Left lung (tissue), 4 donors: ENCODE measurements at regions not wholly inside any gene's neighbourhood (a gene's known extent, or its start where the extent isn't known, plus 50 kb on each side); places are given as distances from the start of the nearest gene placed in this dataset.

Experiments used
- ATAC-seq: fragments of 200-7000 bp; cut with Tn5 transposase; one replicate; pipeline ENCODE4 v1.9.1; 2020; ENCODE audit warnings: moderate library complexity
- DNase-seq, 4 donors: peaks; one replicate each; pipeline ENCODE4 v3.0.0-alpha.2; 2013 to 2020
- H3K27ac ChIP-seq, 2 donors: fragments of 200-600 bp; sonication (generic) in 1 of 2; one replicate each; pipeline versions ENCODE4 v1.5.0 to v1.8.0; 2020 to 2021
- H3K27me3 ChIP-seq, 2 donors: fragments of 200-600 bp; sonication (generic) in 1 of 2; one replicate each; pipeline versions ENCODE4 v1.5.0 to v1.8.0; 2020 to 2021
- H3K36me3 ChIP-seq, 2 donors: fragments of 200-600 bp; sonication (generic) in 1 of 2; one replicate each; pipeline versions ENCODE4 v1.5.0 to v1.8.0; 2020 to 2021
- H3K4me1 ChIP-seq, 2 donors: fragments of 200-600 bp; one replicate each; pipeline ENCODE4 v1.8.0; 2021
- H3K4me3 ChIP-seq, 2 donors: fragments of 200-600 bp; sonication (generic) in 1 of 2; one replicate each; pipeline versions ENCODE4 v1.5.0 to v1.8.0; 2020 to 2021; ENCODE audit warnings: mild to moderate bottlenecking in 1 of 2
- H3K9me3 ChIP-seq, 2 donors: fragments of 200-600 bp; sonication (generic) in 1 of 2; one replicate each; pipeline versions ENCODE4 v1.5.0 to v1.8.0; 2020 to 2021
- intact Hi-C, 2 donors: fragments of 100-400 bp; cut with DNase I; formaldehyde crosslinking; loops; one replicate each; pipeline versions ENCODE4 v1.11.2 to v1.14.2; 2022
- TF ChIP-seq, protein P1 (sequence below), 2 donors: fragments of 200-600 bp; sonication (generic) in 1 of 2; IDR thresholded peaks; one replicate each; pipeline versions ENCODE4 v1.5.0 to v1.8.0; 2021; ENCODE audit warnings: antibody characterized with exemption in 2 of 2
- donor health status: DM: no; HTN: yes; CAD: no.
- donor health status: DM: no; HTN: no; CAD: no.

- H3K36me3 ChIP-seq: no peaks in the 10 kb centered on the region
- H3K27me3 ChIP-seq: peaks cover 0 to 5% of the 10 kb centered on the region in 2 donors
- H3K4me1 ChIP-seq: no peaks in the 10 kb centered on the region
- H3K4me3 ChIP-seq: no peak overlapping the region
- H3K27ac ChIP-seq: no peak overlapping the region
- no peaks in the 10 kb centered on the region for H3K9me3 ChIP-seq
- no peak for DNase-seq
- no peak for ATAC-seq
- TF ChIP-seq, protein P1, sequence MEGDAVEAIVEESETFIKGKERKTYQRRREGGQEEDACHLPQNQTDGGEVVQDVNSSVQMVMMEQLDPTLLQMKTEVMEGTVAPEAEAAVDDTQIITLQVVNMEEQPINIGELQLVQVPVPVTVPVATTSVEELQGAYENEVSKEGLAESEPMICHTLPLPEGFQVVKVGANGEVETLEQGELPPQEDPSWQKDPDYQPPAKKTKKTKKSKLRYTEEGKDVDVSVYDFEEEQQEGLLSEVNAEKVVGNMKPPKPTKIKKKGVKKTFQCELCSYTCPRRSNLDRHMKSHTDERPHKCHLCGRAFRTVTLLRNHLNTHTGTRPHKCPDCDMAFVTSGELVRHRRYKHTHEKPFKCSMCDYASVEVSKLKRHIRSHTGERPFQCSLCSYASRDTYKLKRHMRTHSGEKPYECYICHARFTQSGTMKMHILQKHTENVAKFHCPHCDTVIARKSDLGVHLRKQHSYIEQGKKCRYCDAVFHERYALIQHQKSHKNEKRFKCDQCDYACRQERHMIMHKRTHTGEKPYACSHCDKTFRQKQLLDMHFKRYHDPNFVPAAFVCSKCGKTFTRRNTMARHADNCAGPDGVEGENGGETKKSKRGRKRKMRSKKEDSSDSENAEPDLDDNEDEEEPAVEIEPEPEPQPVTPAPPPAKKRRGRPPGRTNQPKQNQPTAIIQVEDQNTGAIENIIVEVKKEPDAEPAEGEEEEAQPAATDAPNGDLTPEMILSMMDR (IDR thresholded peaks at IDR 0.05): no peak
- intact Hi-C loops: no loop called here
Measured at GRCh38 chr20:24734139-24734538, 214.9 kb upstream of the CST7 start.

DNA sequence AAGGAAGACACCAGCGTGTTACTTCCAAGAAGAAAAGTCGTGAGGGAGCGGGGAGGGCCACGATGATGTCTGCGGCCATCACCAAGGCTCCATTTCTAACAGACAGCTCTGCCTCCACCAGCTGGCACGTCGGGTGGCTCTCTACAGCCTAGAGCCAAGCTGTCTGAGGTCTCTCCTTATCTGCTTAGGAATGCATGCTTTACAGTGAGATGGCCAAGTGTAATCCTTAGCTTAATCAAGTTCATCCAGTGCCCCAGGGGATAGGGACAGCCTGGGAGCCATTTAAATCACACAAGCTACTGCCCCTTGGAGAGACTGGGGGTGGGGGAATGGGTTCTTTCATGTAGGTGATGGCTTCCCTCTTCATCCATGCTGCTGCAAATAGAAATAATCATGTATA lies 213.8 kb upstream of the CST7 start:
- no peak for DNase-seq
- H3K4me1 ChIP-seq: no peaks in the 10 kb centered on the region
- intact Hi-C loops: no loop called here
- no peak overlapping the region for H3K27ac ChIP-seq
- no peaks in the 10 kb centered on the region for H3K9me3 ChIP-seq
- ATAC-seq: no peak
- TF ChIP-seq, protein P1 (IDR thresholded peaks at IDR 0.05): no peak
- peaks cover 0 to 5% of the 10 kb centered on the region in 2 donors for H3K27me3 ChIP-seq
- no peaks in the 10 kb centered on the region for H3K36me3 ChIP-seq
- H3K4me3 ChIP-seq: no peak overlapping the region

GRCh38 chr20:24736131-24736843 lies 212.8 kb upstream of the CST7 start:
- TF ChIP-seq, protein P1 (IDR thresholded peaks at IDR 0.05): no peak
- intact Hi-C loops: no loop called here
- DNase-seq: no peak
- ATAC-seq: no peak
- Histone ChIP-seq H3K36me3 (no peaks in the 10 kb centered on the region), H3K27me3 (peaks cover 0 to 4% of the 10 kb centered on the region in 2 donors), H3K9me3 (no peaks in the 10 kb centered on the region), H3K4me1 (no peaks in the 10 kb centered on the region), H3K27ac (no peak overlapping the region), H3K4me3 (no peak overlapping the region)

GRCh38 chr20:24736844-24737211 lies 212.2 kb upstream of the CST7 start:
- peaks cover 0 to 2% of the 10 kb centered on the region in 2 donors for H3K27me3 ChIP-seq
- no peak overlapping the region for H3K4me3 ChIP-seq
- no peak for ATAC-seq
- no peak overlapping the region for H3K27ac ChIP-seq
- H3K4me1 ChIP-seq: no peaks in the 10 kb centered on the region
- intact Hi-C loops: no loop called here
- H3K36me3 ChIP-seq: no peaks in the 10 kb centered on the region
- H3K9me3 ChIP-seq: no peaks in the 10 kb centered on the region
- TF ChIP-seq, protein P1 (IDR thresholded peaks at IDR 0.05): no peak
- no peak for DNase-seq

DNA sequence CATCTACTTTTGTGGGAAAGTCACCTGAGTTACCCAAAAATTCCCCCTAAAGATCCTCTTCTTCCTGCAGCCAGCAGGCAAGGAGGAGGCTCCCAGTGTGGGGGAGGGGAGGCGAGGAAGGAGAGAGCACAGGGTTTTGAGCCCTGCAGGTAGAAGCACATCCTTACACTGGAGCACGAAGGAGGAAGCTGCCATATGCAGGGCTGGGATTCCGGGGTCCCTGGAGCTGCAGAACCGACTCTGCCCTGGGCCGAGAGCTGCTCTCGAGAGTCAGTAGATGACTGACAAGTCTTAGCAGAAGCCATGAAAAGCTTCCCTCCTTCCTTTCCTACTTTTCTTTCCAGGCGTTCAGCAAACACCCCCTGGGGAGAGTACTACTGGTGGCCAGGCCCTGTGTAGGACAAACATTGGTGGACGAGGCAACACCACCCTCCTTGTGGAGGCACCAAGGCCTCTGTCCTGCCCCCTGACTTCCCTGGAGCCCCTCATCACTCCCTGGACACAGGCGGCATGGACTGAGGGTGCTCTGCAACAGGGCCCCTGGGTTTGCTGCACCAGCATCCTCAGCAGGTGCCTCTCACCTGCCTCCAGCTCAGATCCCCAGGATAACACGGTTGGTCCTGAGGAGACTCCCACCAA lies 211.7 kb upstream of the CST7 start:
- Histone ChIP-seq H3K27ac (no peak overlapping the region), H3K4me1 (no peaks in the 10 kb centered on the region), H3K27me3 (peaks cover 0 to 7% of the 10 kb centered on the region in 2 donors), H3K9me3 (no peaks in the 10 kb centered on the region), H3K36me3 (no peaks in the 10 kb centered on the region), H3K4me3 (no peak overlapping the region)
- TF ChIP-seq, protein P1 (IDR thresholded peaks at IDR 0.05): no peak
- DNase-seq: no peak
- ATAC-seq: no peak
- intact Hi-C loops: no loop called here
